ENCODE measurements at regions not wholly inside any gene's neighbourhood (a gene's known extent, or its start where the extent isn't known, plus 50 kb on each side); places are given as distances from the start of the nearest gene placed in this dataset.

DNA sequence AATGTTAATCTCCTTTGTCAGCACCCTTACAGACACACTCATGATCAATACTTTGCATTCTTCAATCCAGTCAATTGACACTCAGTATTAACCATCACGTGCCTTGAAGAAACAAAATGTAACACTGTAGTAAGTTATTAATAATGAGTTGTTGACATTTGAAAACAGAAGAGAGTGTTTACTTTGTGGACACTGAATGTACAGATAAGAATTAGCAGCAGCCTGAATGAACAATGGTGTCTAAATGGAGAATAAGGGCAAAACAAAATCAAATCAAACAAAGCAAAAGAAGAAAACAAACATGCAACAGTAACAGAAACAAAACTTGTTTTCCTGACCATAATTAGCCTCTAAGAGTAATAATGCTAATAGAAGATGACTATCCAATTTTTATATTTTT lies 1191.1 kb upstream of the MIR17HG start:
- no peak for DNase-seq (ENCODE audit: low read depth)

DNA sequence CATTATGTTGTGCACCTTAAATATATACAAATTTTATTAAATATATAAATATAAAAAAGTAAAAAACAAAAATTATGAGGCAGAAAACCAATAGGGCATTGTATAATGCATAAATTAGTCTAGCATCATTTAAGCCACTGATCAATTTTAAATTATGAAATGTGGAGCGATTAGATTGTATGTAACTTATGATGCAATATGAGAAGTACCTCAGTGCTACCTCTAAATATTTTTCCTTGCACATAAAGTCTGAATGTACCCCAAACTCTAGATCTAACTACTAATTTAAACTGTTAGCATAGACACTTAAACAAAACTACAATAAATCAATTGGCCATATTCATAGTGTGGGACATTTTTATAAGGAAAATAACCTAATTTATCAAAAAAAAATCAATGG lies 1178.5 kb upstream of the MIR17HG start:
- DNase-seq (ENCODE audit: low read depth): no peak

DNA sequence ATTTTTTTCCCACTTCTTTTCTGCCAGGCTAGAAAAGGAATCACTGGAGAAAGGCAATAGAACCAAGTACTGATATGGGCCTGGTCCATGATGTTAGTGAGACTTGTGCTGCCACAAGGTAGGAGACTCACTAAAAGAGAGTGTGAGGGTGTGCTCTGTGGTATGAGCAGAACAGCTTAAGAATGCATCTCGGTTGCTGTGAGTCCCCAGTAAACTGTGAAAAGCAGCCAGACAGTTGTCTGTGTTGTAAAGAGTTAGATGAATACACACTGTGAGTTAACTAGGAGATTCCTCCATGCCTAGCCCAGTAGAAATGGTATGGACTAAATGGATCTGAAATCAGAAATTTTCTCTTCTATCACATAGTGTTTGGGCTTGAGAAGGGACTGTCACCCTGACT lies 1177.3 kb upstream of the MIR17HG start:
- DNase-seq (ENCODE audit: low read depth): no peak

DNA sequence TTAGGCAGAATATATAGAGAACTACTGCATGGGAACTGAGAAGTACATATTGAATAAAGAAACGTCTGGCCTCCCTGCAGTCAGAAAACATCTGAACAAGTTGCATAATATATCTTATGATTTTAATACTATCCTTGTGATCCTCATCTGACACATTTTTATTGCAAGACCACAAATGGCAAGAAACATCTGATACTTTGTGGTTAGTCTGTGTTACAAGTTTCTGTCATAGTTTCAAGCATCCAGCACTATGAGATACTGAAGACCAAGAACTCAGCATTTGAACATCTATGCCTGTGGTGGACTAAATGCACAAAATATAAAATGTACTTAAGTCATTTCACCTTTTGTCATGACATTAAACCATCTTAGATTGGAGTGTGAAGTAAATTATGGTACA lies 1175.8 kb upstream of the MIR17HG start:
- DNase-seq (ENCODE audit: low read depth): peak; percentile 67

DNA sequence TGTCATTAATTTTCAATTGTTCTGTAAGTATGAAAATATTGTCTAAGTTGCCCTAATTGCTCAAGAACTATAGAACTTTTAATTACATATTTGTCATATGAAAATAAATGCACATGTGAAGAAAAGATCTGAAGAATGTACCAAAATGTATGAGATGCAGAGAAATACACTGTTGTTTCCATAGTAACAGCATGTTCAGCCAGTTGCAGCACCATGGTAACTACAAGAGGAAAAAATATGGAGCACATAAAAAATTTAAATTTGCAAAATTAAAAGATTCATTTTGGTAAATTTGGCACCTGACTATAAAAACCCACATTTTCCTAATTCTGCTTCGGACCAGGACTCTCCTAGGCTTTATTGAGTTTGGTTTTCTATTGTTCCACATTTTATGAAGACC lies 1170.0 kb upstream of the MIR17HG start:
- no peak for DNase-seq (ENCODE audit: low read depth)

DNA sequence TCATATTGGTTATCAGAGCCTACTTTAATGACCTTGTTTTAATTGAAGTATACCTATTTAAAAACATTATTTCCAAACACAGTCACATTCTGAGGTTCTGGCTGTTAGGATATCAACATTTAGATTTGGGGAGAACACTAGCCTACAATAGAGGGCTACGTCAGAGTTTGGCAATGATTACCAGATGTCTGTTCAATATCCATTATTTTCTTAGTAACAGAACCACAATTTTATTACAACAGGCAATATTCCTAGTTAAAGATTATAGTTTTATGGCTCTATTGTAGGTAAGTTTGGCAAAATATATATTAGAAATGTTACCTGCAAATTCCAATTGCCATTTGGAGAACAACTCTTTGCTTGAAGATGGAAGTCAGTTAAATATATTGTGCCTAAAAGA lies 1163.1 kb upstream of the MIR17HG start:
- no peak for DNase-seq (ENCODE audit: low read depth)

DNA sequence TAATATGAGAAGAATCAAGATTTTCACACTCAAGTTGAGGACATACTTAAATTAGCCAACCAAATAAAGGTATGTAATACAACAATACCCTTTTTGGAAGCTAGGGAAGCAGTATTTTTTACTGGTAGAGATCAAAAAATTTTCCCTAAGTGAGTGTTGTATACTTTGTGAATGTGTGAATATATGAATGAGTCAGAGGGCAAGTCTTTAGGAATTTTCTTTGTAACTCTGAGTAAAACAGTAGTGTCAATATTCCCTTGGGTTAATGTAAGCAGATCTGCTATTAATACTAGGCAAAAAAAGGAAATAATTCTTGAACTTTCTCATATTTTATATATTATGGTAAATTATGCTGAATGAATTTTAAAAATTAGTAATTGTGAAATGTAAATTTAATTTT lies 1161.8 kb upstream of the MIR17HG start:
- DNase-seq (ENCODE audit: low read depth): no peak

DNA sequence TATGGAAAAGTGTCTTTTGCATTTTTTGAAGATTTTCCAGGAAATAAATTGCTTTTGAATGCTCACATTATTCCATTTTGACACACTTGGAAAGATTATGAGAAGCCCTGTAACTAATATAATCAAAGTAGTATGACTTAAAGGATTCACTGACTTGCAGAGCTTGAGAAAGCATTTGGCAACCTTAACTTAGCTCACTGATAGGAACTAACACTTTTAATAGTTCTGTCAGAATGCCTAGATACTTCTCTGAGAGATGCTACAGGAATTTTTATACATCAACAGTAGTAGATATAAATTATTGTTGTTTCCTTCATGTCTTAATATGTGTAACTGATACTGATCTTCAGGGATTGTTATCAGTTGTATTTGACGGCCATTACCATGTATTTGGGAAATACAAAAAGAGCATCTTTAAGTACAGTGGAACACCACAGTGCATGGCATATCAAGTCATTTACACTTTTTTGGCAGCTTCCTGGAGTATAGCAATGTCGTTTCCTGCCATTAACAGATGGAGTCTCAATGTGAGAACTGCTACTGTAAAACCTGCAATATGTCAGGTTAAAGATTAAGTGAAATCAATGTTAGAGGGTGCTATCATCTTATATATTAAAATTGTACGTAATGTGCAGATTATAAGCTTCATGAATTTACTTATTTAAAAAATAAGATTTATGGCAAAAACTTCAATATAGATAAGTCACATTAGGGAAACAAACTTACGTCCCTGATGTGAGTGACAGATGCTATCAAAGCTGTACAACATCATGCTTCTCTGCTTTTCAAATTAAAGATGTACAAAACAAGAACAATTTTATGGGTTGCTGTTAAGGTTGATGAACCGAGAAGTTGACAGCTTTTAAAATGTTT lies 1159.8 kb upstream of the MIR17HG start:
- DNase-seq (ENCODE audit: low read depth): no peak

DNA sequence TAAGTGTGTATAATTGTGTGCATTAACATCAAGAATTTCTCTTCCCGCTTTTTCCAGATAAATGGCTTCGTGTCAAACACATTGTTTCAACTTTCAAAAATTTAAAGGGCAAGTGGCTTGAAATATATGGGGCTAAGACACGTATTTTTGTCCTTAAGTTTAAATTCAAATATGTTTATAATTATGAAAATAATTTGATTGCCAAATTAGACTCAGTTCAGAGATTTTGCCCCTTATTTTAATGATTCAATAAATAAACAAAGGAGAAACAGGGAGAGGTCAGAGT lies 1159.2 kb upstream of the MIR17HG start:
- DNase-seq (ENCODE audit: low read depth): no peak

DNA sequence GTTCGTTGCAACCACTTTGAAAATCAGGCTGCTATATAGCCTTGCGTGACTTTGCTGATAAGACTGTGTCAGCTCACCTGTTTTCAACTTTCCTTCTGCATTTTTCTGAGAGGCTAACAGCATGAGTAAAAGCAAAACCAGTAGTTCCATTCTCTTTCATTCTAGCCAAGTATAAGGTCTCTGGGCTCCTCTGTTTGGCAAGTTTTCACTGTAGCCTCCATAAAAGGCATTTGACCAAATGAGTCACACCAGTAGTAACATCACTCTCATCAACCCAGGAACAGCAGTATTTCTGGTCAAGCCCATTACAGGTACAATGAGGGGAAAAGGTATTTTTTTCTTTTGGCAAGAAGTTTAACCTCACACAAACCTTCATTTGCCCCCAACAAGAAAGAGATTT lies 1149.8 kb upstream of the MIR17HG start:
- peak; percentile 56 for DNase-seq (ENCODE audit: low read depth)

DNA sequence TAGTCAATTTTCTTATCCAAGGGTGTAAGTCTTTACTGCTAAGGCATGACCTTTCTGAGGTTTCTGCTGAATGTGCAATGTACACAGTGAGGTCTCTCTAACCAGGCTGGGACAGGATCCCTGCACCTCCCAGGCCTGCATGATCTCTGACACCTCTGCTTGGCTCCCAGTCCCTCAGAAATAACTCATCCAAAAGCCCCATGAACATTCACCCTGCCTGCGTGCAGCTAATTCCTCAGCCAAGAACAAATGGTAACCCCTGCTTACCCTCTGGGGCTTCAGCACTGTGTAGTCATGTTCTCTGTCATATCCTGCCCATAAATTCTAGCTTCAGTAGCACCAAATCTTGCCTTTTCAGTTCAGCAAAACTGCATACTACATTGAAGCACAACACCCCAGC lies 1146.3 kb upstream of the MIR17HG start:
- DNase-seq (ENCODE audit: low read depth): peak; percentile 91

DNA sequence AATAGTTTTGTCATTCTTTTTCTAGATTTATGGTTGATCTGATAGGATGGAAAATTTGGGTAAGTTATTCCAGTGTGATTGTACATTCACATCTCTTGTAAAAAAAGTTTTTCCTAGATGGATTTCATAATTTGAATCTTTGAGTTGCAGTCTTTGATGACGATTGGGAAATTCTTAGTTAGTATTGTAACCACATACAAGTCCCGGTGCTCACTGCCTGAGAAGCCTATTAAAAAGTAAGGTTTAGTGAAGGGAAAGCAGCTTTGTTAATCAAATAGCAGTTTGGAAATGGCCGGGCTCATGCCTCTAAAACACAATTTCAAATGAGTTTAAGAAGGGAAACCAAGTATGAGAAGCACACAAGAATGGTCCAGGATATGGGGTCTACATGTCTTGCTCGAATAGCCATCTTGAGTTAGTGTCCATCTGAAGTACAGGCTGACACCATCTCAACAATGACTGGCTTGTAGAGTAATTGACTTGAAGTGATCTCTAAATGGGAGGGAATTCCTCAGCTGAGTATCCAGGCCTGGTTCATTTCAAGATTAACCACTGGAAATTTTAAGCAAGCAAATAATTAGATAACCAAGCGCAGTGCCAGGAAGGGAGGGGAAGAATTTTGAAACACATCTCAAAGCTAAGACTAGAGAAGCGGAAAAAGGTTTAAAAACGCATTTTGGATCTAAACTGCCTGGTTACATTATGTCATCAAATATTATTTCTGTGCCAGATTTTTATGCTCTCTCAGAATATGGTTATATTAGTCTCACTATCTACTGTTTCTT lies 1145.6 kb upstream of the MIR17HG start:
- peak; percentile 90 for DNase-seq (ENCODE audit: low read depth)

DNA sequence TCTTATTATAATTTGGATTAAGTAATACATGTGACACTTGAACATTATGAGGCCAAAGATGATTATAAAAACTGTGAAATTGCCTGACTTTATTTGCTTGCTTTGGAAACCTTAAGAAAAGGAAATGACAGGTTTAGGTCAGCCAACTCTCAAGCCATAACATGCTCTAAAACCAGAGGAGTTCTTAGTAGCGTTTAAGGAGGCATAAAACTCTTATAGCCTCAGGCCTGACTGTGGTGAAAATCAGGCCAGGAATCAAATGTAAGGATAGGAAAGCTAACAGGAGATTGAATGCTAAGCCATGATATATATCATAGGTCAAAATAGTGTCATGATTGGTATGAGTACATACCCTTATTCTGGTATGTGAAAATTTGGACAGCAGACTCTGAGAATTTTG lies 1142.4 kb upstream of the MIR17HG start:
- DNase-seq (ENCODE audit: low read depth): no peak

DNA sequence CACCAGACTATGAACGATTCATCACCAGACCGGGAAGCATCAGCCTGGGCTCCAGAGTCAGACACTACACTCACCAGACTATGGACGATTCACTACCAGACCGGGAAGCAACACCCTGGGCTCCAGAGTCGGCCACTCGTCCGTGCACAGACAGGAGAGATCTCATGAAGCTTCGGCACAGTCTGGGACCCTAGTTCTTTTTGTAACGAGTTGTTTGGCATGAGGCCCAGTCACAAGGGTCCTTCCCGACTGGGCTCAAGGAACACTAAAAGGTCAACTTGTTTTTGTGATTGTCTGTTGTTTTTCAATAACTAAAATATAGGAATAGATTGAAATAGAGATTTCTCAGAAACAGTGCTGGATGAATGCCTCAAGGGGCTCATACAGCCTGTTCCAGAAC lies 1141.6 kb upstream of the MIR17HG start:
- no peak for DNase-seq (ENCODE audit: low read depth)

DNA sequence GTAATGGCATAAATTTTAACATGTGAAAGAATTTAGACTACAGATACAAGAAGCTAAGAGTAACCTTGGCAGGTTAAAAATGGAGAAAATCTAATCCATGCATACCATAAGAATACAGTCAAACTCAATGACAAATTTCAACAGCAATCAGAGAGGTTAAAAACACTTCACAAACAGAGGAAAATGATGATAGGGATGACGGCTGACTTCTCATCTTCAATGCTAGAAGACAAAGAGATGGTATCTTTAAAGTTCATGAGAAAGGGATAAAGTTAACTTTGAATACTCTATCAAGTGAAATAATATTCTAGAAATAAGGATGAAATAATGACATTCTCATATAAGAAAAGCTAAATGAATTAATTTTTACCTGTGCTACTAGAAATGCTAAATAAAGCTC lies 1130.2 kb upstream of the MIR17HG start:
- DNase-seq (ENCODE audit: low read depth): peak; percentile 27

DNA sequence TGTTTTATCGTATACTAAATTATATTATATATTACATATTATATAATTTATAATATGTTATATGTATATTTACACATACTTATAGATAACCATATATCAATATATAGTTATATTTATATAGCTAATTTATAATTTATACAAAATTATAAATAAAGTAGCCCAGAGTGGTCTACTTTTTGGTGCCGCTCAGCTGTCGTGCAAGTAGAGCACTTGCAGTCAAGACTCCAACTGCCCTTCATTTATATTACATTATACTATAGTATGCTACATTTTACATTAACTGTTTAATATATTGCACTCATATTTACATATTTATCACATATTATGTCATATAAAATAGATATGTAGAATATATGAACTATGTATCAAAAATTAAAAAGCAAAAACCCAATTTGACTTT lies 1124.7 kb upstream of the MIR17HG start:
- no peak for DNase-seq (ENCODE audit: low read depth)

DNA sequence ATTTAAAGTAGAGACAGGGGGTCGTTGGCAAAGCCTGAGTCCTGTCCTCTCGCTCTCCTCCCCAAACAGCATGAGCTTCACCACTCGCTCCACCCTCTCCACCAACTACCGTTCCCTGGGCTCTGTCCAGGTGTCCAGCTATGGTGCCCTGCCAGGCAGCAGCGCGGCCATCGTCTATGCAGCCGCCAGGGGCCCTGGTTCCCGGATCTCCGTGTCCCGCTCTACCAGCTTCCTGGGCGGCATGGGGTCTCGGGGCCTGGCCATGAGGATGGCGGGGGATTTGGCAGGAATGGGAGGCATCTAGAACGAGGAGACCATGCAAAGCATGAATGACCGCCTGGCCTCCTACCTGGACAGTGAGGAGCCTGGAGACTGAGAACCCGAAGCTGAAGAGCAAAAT lies 1117.2 kb upstream of the MIR17HG start:
- DNase-seq (ENCODE audit: low read depth): no peak

DNA sequence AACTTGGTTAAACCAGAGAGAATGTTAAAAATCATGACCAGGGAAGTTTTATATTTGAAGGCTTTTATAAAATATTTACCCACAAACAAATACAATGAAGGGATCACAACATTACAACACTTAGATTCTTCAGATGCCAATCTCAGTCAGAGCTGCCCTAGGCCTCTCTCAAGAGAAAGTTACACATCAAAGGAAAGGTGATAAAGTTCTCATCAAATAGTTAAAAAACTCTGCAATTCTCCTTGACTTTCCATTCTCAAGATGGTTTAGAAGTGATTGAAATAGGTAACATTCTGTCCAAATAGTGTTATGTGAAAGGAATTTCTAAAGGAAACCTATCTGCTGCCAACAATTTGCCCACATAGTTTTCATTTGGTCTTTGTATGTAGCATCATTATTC lies 1115.2 kb upstream of the MIR17HG start:
- peak; percentile 52 for DNase-seq (ENCODE audit: low read depth)

DNA sequence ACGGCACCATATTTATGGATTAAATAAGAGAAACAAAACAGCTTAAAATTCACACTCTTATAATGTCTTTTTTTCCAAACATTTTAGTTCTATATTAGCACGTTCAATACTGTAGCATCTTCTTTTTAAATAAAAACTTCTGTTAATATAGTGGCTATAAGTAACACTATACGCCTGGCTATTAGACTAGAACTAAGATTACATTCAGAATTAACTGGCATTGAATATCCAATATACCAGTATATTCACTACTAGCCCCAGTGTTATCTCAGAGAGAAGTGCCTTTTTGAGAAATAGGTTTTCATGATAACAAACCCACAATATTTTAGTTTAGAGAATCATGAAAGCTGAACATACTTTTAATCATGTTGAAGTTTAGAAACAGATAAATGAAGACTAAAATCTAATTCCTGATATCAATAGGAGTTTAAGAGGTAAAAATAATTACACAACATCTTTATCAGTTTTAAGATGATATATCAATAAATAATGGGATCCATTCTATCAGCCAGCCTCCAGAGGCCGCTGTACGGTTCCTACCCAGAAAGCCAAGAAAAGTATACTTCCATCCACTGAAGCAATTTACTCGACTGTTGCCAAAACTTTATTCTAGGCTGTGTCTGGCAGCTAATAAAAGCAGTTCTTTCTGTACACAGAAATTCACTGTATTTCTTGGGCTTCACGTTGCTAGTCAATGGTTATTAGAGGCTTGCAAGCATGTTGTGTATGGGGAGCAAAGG lies 1113.4 kb upstream of the MIR17HG start:
- DNase-seq (ENCODE audit: low read depth): peak; percentile 2

DNA sequence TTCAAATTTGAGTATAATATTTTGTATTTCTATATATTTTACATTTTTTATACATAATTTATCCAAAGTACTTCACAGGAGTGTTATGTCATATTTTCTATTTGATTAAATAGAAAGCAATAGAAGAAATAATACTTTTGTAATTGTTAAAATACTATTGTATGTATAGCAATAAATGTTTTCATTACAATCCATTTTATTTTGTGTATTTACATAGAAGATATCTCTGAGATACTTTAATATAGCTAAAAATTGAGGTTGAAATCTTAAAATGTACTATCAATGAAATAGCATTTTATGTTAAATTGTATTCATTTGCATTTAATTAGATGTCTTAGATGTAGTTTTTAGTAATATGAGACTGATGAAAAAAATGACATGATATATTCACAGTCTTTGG lies 1109.6 kb upstream of the MIR17HG start:
- no peak for DNase-seq (ENCODE audit: low read depth)

DNA sequence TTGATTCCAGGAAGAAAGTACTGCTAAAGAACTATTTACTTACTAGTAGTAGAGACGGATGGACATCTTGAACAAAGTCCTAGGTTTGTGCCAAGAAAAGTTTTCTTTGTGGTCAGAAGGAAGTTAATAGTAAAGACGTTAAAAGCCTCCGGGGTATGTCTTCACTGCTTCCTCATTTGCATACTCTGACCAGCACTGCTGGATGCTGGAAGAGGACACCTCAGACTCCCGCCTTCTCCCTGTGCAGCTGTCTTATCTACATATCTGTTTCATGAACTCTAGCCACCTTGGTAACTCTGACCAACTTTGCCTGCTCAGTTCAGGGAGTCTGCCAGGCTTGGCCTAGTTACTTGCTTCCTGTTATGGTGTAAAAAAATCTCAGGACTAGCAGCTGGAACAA lies 1109.1 kb upstream of the MIR17HG start:
- DNase-seq (ENCODE audit: low read depth): peak; percentile 99

DNA sequence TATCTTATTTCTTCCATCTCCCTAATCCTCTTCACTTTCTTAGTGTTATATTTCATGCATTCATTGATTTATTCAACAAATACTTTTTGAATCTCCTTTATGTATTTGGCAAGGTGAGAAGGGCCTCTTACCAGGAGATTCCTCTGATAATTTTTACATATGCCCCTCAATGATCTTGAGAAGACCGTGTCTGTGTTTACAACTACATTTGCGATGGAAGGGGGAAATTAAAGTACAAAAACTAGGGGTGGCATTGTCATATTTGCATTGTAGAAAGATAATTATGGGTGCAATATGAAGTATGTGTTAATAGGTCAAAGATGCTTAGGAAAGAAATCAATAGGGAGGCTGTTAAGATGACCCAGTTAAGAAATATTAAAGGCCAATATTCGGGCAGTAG lies 1108.4 kb upstream of the MIR17HG start:
- DNase-seq (ENCODE audit: low read depth): no peak

DNA sequence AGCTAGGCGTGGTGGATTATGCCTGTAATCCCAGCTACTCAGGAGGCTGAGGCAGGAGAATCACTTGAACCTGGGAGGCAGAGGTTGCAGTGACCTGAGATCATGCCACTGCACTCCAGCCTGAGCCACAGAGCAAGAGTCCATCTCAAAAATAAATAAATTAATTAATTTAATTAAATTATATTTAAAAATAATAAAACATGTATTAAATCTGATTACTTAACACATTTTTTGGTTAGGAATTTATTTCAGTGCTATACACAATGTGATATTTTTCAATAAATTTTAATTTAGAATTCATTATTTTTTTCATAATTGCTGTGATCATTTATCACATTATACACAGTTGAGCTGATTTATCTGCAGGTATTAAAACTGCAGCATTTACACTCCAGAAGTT lies 1101.5 kb upstream of the MIR17HG start:
- no peak for DNase-seq (ENCODE audit: low read depth)

All from amniotic epithelial cell (primary cell).